Bronchial epithelial cell (primary cell): ENCODE measurements at regions not wholly inside any gene's neighbourhood (a gene's known extent, or its start where the extent isn't known, plus 50 kb on each side); places are given as distances from the start of the nearest gene placed in this dataset.

Experiments
- DNase-seq: peaks from one replicate; pipeline ENCODE4 v3.0.0-alpha.2; 2010; ENCODE audit warnings: low read depth
- FAIRE-seq: peaks from 2 replicates; lab custom pipeline; 2011; peaks lifted over from hg19 to GRCh38; lab: Jason Lieb, UNC
- H3K27me3 ChIP-seq: 2 replicates; pipeline ENCODE4 v1.5.1; 2011; ENCODE audit warnings: low read length; ENCODE audit not compliant: control insufficient read depth, insufficient read depth
- H3K36me3 ChIP-seq: 2 replicates; pipeline ENCODE4 v1.5.1; 2011; ENCODE audit warnings: low read length; ENCODE audit not compliant: control insufficient read depth, insufficient read depth
- H3K4me3 ChIP-seq: 2 replicates; pipeline ENCODE4 v1.5.1; 2011; ENCODE audit warnings: mild to moderate bottlenecking, low read depth, low read length, control low read depth
- CTCF ChIP-seq: IDR thresholded peaks from 2 replicates; pipeline ENCODE4 v1.5.1; 2011; ENCODE audit warnings: mild to moderate bottlenecking, moderate library complexity, low read length, control low read depth, inconsistent platforms; ENCODE audit not compliant: insufficient read depth, severe bottlenecking

GRCh38 chr10:78516756-78517155 lies 483.1 kb downstream of the RPS24 start:
- Histone ChIP-seq H3K4me3 (no peak overlapping the region), H3K27me3 (peaks cover 3% of the 10 kb centered on the region), H3K36me3 (no peaks in the 10 kb centered on the region)
- DNase-seq (no peak), FAIRE-seq (no peak)
- TF ChIP-seq CTCF = no peak

GRCh38 chr10:78518224-78518623 lies 484.6 kb downstream of the RPS24 start:
- DNase-seq (no peak), FAIRE-seq (no peak)
- no peak for TF ChIP-seq CTCF
- H3K27me3 ChIP-seq = peaks cover 3% of the 10 kb centered on the region
- no peak overlapping the region for H3K4me3 ChIP-seq
- H3K36me3 ChIP-seq = no peaks in the 10 kb centered on the region

GRCh38 chr10:78520737-78521430 lies 487.2 kb downstream of the RPS24 start:
- no peaks in the 10 kb centered on the region for H3K36me3 ChIP-seq
- no peak overlapping the region for H3K4me3 ChIP-seq
- peak; percentile 84 for FAIRE-seq
- DNase-seq = peak; percentile 91
- peak; percentile 61 for TF ChIP-seq CTCF
- peaks cover 5% of the 10 kb centered on the region for H3K27me3 ChIP-seq

- H3K27me3 ChIP-seq = peaks cover 3% of the 10 kb centered on the region
- H3K4me3 ChIP-seq = no peak overlapping the region
- no peak for TF ChIP-seq CTCF
- H3K36me3 ChIP-seq = no peaks in the 10 kb centered on the region
- FAIRE-seq (no peak), DNase-seq (no peak)
These were observed 489.8 kb downstream of the RPS24 start for GRCh38 chr10:78523453-78523852.

- TF ChIP-seq CTCF = no peak
- H3K27me3 ChIP-seq = peaks cover 2% of the 10 kb centered on the region
- no peaks in the 10 kb centered on the region for H3K36me3 ChIP-seq
- DNase-seq = no peak
- H3K4me3 ChIP-seq = no peak overlapping the region
- FAIRE-seq = no peak
These were observed 490.7 kb downstream of the RPS24 start for GRCh38 chr10:78524342-78524741.

- TF ChIP-seq CTCF = no peak
- H3K4me3 ChIP-seq = no peak overlapping the region
- no peaks in the 10 kb centered on the region for H3K36me3 ChIP-seq
- DNase-seq (no peak), FAIRE-seq (no peak)
- H3K27me3 ChIP-seq = peaks cover 2% of the 10 kb centered on the region
These were observed 491.3 kb downstream of the RPS24 start for GRCh38 chr10:78524941-78525340.
